CD14-positive monocyte (primary cell): ENCODE measurements at regions not wholly inside any gene's neighbourhood (a gene's known extent, or its start where the extent isn't known, plus 50 kb on each side); places are given as distances from the start of the nearest gene placed in this dataset.

ENCODE experiments used
- DNase-seq, 3 donors: peaks; one replicate each; pipeline ENCODE4 v3.0.0-alpha.2; 2011 to 2022
- H2AFZ ChIP-seq: 2 replicates; pipeline ENCODE4 v1.6.0; 2012; ENCODE audit warnings: mild to moderate bottlenecking, low read depth, low read length, inconsistent platforms; ENCODE audit not compliant: insufficient read depth, poor library complexity, severe bottlenecking
- H3K27ac ChIP-seq, 2 donors: 1 replicate in 1 of 2; 2 replicates in 1 of 2; pipeline ENCODE4 v1.5.1; 2012 to 2013; ENCODE audit warnings: low read length in 2 of 2, control low read depth in 1 of 2, inconsistent platforms in 1 of 2, low read depth in 1 of 2, mild to moderate bottlenecking in 1 of 2
- H3K27me3 ChIP-seq, 2 donors: one replicate each; pipeline versions ENCODE4 v1.6.0 to v1.6.1; 2011 to 2013; ENCODE audit warnings: low read length in 2 of 2; ENCODE audit not compliant: control insufficient read depth in 2 of 2, insufficient read depth in 2 of 2
- H3K36me3 ChIP-seq, 2 donors: replicated peaks in 1 of 2; 1 replicate in 1 of 2; 2 replicates in 1 of 2; pipeline versions ENCODE4 v1.5.1 to v1.6.1; 2012 to 2013; ENCODE audit warnings: low read length in 2 of 2, control low read depth in 1 of 2, inconsistent platforms in 1 of 2, mild to moderate bottlenecking in 1 of 2; ENCODE audit not compliant: insufficient read depth in 2 of 2, control insufficient read depth in 1 of 2
- H3K4me1 ChIP-seq, 2 donors: 1 replicate in 1 of 2; 2 replicates in 1 of 2; pipeline versions ENCODE4 v1.5.1 to v1.6.1; 2012 to 2013; ENCODE audit warnings: low read length in 2 of 2, control low read depth in 1 of 2, inconsistent platforms in 1 of 2, mild to moderate bottlenecking in 1 of 2, moderate library complexity in 1 of 2; ENCODE audit not compliant: insufficient read depth in 2 of 2, control insufficient read depth in 1 of 2
- H3K4me2 ChIP-seq: replicated peaks from 2 replicates; pipeline ENCODE3; 2012; ENCODE audit warnings: low read length, moderate library complexity, mild to moderate bottlenecking; ENCODE audit not compliant: poor library complexity, severe bottlenecking; ENCODE audit errors: extremely low read depth
- H3K4me3 ChIP-seq, 3 experiments: fragments of 200-600 bp in 1 of 3; sonication (generic) in 1 of 3; replicated peaks in 1 of 3; 1 replicate in 2 of 3; 2 replicates in 1 of 3; pipeline ENCODE4 v1.5.1; 2011 to 2013; ENCODE audit warnings: low read length in 3 of 3, mild to moderate bottlenecking in 3 of 3, control low read depth in 2 of 3, low read depth in 2 of 3, inconsistent platforms in 1 of 3, moderate library complexity in 1 of 3
- H3K79me2 ChIP-seq: 2 replicates; pipeline ENCODE4 v1.6.0; 2012; ENCODE audit warnings: mild to moderate bottlenecking, control low read depth, inconsistent platforms, low read length, moderate library complexity; ENCODE audit not compliant: insufficient read depth
- H3K9ac ChIP-seq: 2 replicates; pipeline ENCODE4 v1.6.0; 2017; ENCODE audit warnings: low read length, mild to moderate bottlenecking; ENCODE audit not compliant: insufficient read depth, poor library complexity, severe bottlenecking
- H3K9me3 ChIP-seq, 2 donors: replicated peaks in 1 of 2; 1 replicate in 1 of 2; 2 replicates in 1 of 2; pipeline versions ENCODE4 v1.5.1 to v1.6.1; 2012 to 2013; ENCODE audit warnings: low read length in 2 of 2, control low read depth in 1 of 2; ENCODE audit not compliant: control insufficient read depth in 1 of 2, insufficient read depth in 1 of 2
- H4K20me1 ChIP-seq: 2 replicates; pipeline ENCODE4 v1.6.0; 2012; ENCODE audit warnings: mild to moderate bottlenecking, low read length, control low read depth, moderate library complexity; ENCODE audit not compliant: insufficient read depth
- H3K27ac Mint-ChIP-seq, 7 donors: one replicate each; pipeline ENCODE4 v1.8.0; 2020; ENCODE audit warnings: mild to moderate bottlenecking in 7 of 7, mixed read lengths in 7 of 7, moderate library complexity in 6 of 7, inconsistent platforms in 2 of 7
- H3K27me3 Mint-ChIP-seq, 3 donors: one replicate each; pipeline ENCODE4 v1.8.0; 2021 to 2022; ENCODE audit warnings: low read depth in 3 of 3, mild to moderate bottlenecking in 3 of 3, mixed read lengths in 3 of 3, moderate library complexity in 3 of 3, inconsistent platforms in 1 of 3
- H3K36me3 Mint-ChIP-seq, 2 donors: one replicate each; pipeline ENCODE4 v1.8.0; 2020; ENCODE audit warnings: mixed read lengths in 2 of 2, inconsistent platforms in 1 of 2, mild to moderate bottlenecking in 1 of 2
- H3K4me1 Mint-ChIP-seq: one replicate; pipeline ENCODE4 v1.8.0; 2020; ENCODE audit warnings: mild to moderate bottlenecking, mixed read lengths
- H3K4me3 Mint-ChIP-seq, 2 donors: one replicate each; pipeline ENCODE4 v1.8.0; 2020; ENCODE audit warnings: mild to moderate bottlenecking in 2 of 2, mixed read lengths in 2 of 2, moderate library complexity in 1 of 2
- H3K9me3 Mint-ChIP-seq, 7 donors: one replicate each; pipeline ENCODE4 v1.8.0; 2020 to 2022; ENCODE audit warnings: mixed read lengths in 7 of 7, mild to moderate bottlenecking in 6 of 7, moderate library complexity in 6 of 7, inconsistent platforms in 2 of 7
- WGBS: methylation state at CpG from one replicate; pipeline ENCODE4 v1.1.5; 2013; ENCODE audit warnings: missing lambda C conversion rate; ENCODE audit not compliant: insufficient coverage; 5-methylcytosine and 5-hydroxymethylcytosine counted together
- intact Hi-C, 2 donors: fragments of 100-400 bp; cut with micrococcal nuclease; formaldehyde crosslinking; loops; one replicate each; pipeline versions ENCODE4 v1.15.0 to v1.15.1; 2023
- TF ChIP-seq, protein P1 (sequence below): fragments of 200-600 bp; IDR thresholded peaks from one replicate; pipeline ENCODE4 v1.8.0; 2022; ENCODE audit warnings: antibody characterized with exemption, mild to moderate bottlenecking

DNA sequence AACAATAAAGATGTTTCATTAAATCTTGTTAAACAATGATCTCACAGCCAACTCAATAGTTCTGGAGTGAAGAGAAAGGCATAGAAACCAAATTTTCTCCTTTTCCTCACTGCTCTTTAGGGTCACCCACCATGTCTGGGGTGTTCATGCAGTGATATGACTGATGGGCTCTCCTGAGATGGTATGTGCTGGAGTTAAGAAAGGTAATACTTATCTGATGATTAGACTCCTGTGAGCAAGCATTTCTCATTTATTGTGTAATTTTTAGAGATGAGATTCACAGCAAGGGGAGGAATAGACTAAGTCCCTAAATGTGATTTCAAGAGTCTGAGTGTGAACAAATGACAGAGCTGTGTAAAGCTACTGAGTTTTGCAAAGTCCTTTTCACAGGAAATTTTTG is 1361.3 kb upstream of the CELF2 start:
- TF ChIP-seq, protein P1, sequence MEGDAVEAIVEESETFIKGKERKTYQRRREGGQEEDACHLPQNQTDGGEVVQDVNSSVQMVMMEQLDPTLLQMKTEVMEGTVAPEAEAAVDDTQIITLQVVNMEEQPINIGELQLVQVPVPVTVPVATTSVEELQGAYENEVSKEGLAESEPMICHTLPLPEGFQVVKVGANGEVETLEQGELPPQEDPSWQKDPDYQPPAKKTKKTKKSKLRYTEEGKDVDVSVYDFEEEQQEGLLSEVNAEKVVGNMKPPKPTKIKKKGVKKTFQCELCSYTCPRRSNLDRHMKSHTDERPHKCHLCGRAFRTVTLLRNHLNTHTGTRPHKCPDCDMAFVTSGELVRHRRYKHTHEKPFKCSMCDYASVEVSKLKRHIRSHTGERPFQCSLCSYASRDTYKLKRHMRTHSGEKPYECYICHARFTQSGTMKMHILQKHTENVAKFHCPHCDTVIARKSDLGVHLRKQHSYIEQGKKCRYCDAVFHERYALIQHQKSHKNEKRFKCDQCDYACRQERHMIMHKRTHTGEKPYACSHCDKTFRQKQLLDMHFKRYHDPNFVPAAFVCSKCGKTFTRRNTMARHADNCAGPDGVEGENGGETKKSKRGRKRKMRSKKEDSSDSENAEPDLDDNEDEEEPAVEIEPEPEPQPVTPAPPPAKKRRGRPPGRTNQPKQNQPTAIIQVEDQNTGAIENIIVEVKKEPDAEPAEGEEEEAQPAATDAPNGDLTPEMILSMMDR: no peak
- intact Hi-C loops: no loop called here
- Histone ChIP-seq H3K27ac (no peak overlapping the region), H3K9me3 (peaks cover 4 to 13% of the 10 kb centered on the region in 2 donors), H3K4me3 (no peak overlapping the region), H2AFZ (no peak overlapping the region), H3K4me2 (no peak overlapping the region), H3K9ac (no peak overlapping the region), H4K20me1 (no peaks in the 10 kb centered on the region), H3K27me3 (no peaks in the 10 kb centered on the region), H3K4me1 (no peaks in the 10 kb centered on the region), H3K79me2 (no peaks in the 10 kb centered on the region), H3K36me3 (no peaks in the 10 kb centered on the region)
- Mint-ChIP-seq H3K4me1 (no peaks in the 10 kb centered on the region), H3K36me3 (no peaks in the 10 kb centered on the region), H3K9me3 (peaks cover 0 to 14% (median 7%) of the 10 kb centered on the region in 7 donors), H3K27ac (no peak overlapping the region), H3K27me3 (peaks cover 0 to 2% (median 0%) of the 10 kb centered on the region in 3 donors), H3K4me3 (no peak overlapping the region)
- DNase-seq: no peak

DNA sequence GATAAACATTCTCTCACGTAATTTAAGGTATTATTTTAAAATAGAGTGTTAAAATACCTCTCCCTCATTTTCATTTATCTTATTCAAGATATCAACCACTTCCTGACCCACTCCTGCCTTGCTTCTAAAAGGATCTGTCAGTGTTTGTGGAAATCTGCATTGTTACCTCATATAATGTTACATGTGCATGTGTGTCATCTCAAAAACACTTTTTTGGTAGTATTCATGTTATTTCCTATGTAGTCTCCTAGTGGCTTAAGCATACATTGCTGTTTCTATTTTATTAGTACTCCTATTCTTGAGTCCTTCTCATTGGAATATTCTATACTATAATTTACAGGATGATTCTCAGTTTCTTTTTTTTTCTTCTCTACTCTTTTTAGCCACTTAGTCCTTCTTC is 1360.7 kb upstream of the CELF2 start:
- Histone ChIP-seq H3K4me2 (no peak overlapping the region), H3K4me1 (no peaks in the 10 kb centered on the region), H4K20me1 (no peaks in the 10 kb centered on the region), H3K79me2 (no peaks in the 10 kb centered on the region), H2AFZ (no peak overlapping the region), H3K9ac (no peak overlapping the region), H3K27ac (no peak overlapping the region), H3K4me3 (no peak overlapping the region), H3K36me3 (no peaks in the 10 kb centered on the region), H3K27me3 (no peaks in the 10 kb centered on the region), H3K9me3 (peaks cover 4 to 13% of the 10 kb centered on the region in 2 donors)
- WGBS: no CpG with 5 or more reads among the region's 1 CpG
- H3K27me3 Mint-ChIP-seq: peaks cover 0 to under 1% (median 0%) of the 10 kb centered on the region in 3 donors
- H3K9me3 Mint-ChIP-seq: peaks cover 0 to 14% (median 7%) of the 10 kb centered on the region in 7 donors
- H3K4me1 Mint-ChIP-seq: no peaks in the 10 kb centered on the region
- no peak overlapping the region for H3K27ac Mint-ChIP-seq
- TF ChIP-seq, protein P1: no peak
- no peaks in the 10 kb centered on the region for H3K36me3 Mint-ChIP-seq
- H3K4me3 Mint-ChIP-seq: no peak overlapping the region
- intact Hi-C loops: no loop called here
- DNase-seq: no peak
